DND-41 (cell line): ENCODE measurements at regions not wholly inside any gene's neighbourhood (a gene's known extent, or its start where the extent isn't known, plus 50 kb on each side); places are given as distances from the start of the nearest gene placed in this dataset.

ENCODE experiments used
- ATAC-seq: fragments of 200-7000 bp; cut with Tn5 transposase; 3 replicates; pipeline ENCODE4 v1.9.1; 2021; ENCODE audit warnings: low read depth; ENCODE audit not compliant: insufficient read depth
- DNase-seq: peaks from one replicate; pipeline ENCODE4 v3.0.0-alpha.2; 2020
- H2AFZ ChIP-seq: 2 replicates; pipeline ENCODE4 v1.6.0; 2012; ENCODE audit warnings: low read depth, low read length
- H3K27ac ChIP-seq: 2 replicates; pipeline ENCODE4 v1.5.1; 2012; ENCODE audit warnings: low read length, inconsistent platforms
- H3K27me3 ChIP-seq: fragments of 200-600 bp; sonication (generic); 2 replicates; pipeline ENCODE4 v1.6.0; 2012; ENCODE audit warnings: low read length, mild to moderate bottlenecking, inconsistent platforms; ENCODE audit not compliant: insufficient read depth, poor library complexity
- H3K36me3 ChIP-seq: 2 replicates; pipeline ENCODE4 v1.5.1; 2012; ENCODE audit warnings: low read length, inconsistent platforms; ENCODE audit not compliant: insufficient read depth
- H3K4me1 ChIP-seq: 2 replicates; pipeline ENCODE4 v1.5.1; 2012; ENCODE audit warnings: mild to moderate bottlenecking, low read length; ENCODE audit not compliant: insufficient read depth
- H3K4me2 ChIP-seq: 2 replicates; pipeline ENCODE4 v1.6.0; 2012; ENCODE audit warnings: mild to moderate bottlenecking, moderate library complexity, low read length, inconsistent platforms; ENCODE audit not compliant: insufficient read depth
- H3K4me3 ChIP-seq, 2 experiments: fragments of 200-600 bp in 1 of 2; shearing (Covaris generic) in 1 of 2; 2 replicates each; pipeline ENCODE4 v1.5.1; 2012 to 2016; ENCODE audit warnings: inconsistent platforms in 2 of 2, low read length in 2 of 2, mild to moderate bottlenecking in 2 of 2, low read depth in 1 of 2, moderate library complexity in 1 of 2
- H3K79me2 ChIP-seq: 2 replicates; pipeline ENCODE4 v1.6.0; 2012; ENCODE audit warnings: low read length, inconsistent platforms; ENCODE audit not compliant: insufficient read depth
- H3K9ac ChIP-seq: 2 replicates; pipeline ENCODE4 v1.6.0; 2012; ENCODE audit warnings: low read depth, mild to moderate bottlenecking, inconsistent platforms, low read length, moderate library complexity
- H3K9me3 ChIP-seq: 2 replicates; pipeline ENCODE4 v1.5.1; 2012; ENCODE audit warnings: low read length, moderate library complexity, mild to moderate bottlenecking, inconsistent platforms; ENCODE audit not compliant: insufficient read depth, severe bottlenecking
- H4K20me1 ChIP-seq: 2 replicates; pipeline ENCODE4 v1.6.0; 2012; ENCODE audit warnings: low read length; ENCODE audit not compliant: insufficient read depth
- CTCF ChIP-seq: IDR thresholded peaks from 2 replicates; pipeline ENCODE4 v1.5.1; 2012; ENCODE audit warnings: borderline replicate concordance, low read length, moderate library complexity, mild to moderate bottlenecking; ENCODE audit not compliant: poor library complexity, severe bottlenecking; ENCODE audit errors: extremely low read depth
- EZH2 ChIP-seq: IDR thresholded peaks from 3 replicates; pipeline ENCODE4 v1.6.1; 2012; ENCODE audit warnings: borderline replicate concordance, low read depth, mild to moderate bottlenecking, moderate library complexity, low read length, inconsistent platforms; ENCODE audit not compliant: severe bottlenecking

DNA sequence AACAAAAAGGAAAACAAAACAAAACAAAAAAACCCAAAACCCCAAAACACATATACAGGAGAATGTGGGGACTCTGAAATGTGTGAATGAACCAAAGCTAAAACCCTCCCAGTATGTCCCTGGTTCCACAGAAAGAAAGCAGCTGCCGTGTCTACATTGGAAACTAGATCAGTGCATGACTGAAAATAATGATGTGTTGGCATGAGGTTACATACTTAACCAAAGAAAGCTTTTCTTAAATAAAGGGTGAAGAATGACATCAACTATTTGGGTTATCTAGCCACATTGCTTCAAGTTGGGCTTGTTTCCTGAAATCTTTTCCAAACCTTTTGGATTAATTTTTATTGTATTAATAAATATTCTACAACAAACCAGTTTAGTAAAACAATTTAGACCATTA, 91.9 kb upstream of the FN1 start:
- Histone ChIP-seq H3K9ac (no peak overlapping the region), H2AFZ (no peak overlapping the region), H3K9me3 (no peaks in the 10 kb centered on the region), H3K79me2 (no peaks in the 10 kb centered on the region), H4K20me1 (no peaks in the 10 kb centered on the region), H3K27ac (no peak overlapping the region), H3K4me3 (no peak overlapping the region), H3K36me3 (no peaks in the 10 kb centered on the region), H3K4me1 (no peaks in the 10 kb centered on the region), H3K27me3 (peaks cover 2% of the 10 kb centered on the region), H3K4me2 (no peak overlapping the region)
- ATAC-seq (no peak), DNase-seq (no peak)
- no peak for TF ChIP-seq EZH2
- TF ChIP-seq CTCF: no peak

GRCh38 chr2:215526341-215526740, 90.5 kb upstream of the FN1 start:
- Histone ChIP-seq H3K9ac (no peak overlapping the region), H3K79me2 (no peaks in the 10 kb centered on the region), H3K4me1 (no peaks in the 10 kb centered on the region), H3K36me3 (no peaks in the 10 kb centered on the region), H3K9me3 (no peaks in the 10 kb centered on the region), H3K4me2 (no peak overlapping the region), H4K20me1 (no peaks in the 10 kb centered on the region), H3K27ac (no peak overlapping the region), H3K27me3 (peaks cover 2% of the 10 kb centered on the region), H3K4me3 (no peak overlapping the region), H2AFZ (no peak overlapping the region)
- no peak for ATAC-seq
- no peak for DNase-seq
- TF ChIP-seq CTCF: no peak
- TF ChIP-seq EZH2: no peak

GRCh38 chr2:215522237-215522636, 86.4 kb upstream of the FN1 start:
- ATAC-seq: no peak
- no peaks in the 10 kb centered on the region for H3K36me3 ChIP-seq

More at GRCh38 chr2:215522237-215522636, 86.4 kb upstream of the FN1 start:
- Histone ChIP-seq H3K27ac (no peak overlapping the region), H2AFZ (no peak overlapping the region), H3K9me3 (no peaks in the 10 kb centered on the region), H3K4me3 (no peak overlapping the region), H3K27me3 (peaks cover 2% of the 10 kb centered on the region), H3K9ac (no peak overlapping the region), H4K20me1 (no peaks in the 10 kb centered on the region), H3K4me2 (no peak overlapping the region), H3K79me2 (no peaks in the 10 kb centered on the region), H3K4me1 (no peaks in the 10 kb centered on the region)
- TF ChIP-seq EZH2 (no peak), CTCF (no peak)
- DNase-seq: no peak
